GM19455 (cell line): ENCODE measurements at regions not wholly inside any gene's neighbourhood (a gene's known extent, or its start where the extent isn't known, plus 50 kb on each side); places are given as distances from the start of the nearest gene placed in this dataset.
"Not testable (repeated sequence)": the region's sequence is repeated elsewhere in the genome, so short reads cannot be mapped to it uniquely, and the experiment has no call there.

ENCODE experiments used
- ATAC-seq: cut with Tn5 transposase; IDR thresholded peaks from one replicate; pipeline ENCODE4 v1.9.1; 2021; ENCODE audit not compliant: unreplicated experiment

DNA sequence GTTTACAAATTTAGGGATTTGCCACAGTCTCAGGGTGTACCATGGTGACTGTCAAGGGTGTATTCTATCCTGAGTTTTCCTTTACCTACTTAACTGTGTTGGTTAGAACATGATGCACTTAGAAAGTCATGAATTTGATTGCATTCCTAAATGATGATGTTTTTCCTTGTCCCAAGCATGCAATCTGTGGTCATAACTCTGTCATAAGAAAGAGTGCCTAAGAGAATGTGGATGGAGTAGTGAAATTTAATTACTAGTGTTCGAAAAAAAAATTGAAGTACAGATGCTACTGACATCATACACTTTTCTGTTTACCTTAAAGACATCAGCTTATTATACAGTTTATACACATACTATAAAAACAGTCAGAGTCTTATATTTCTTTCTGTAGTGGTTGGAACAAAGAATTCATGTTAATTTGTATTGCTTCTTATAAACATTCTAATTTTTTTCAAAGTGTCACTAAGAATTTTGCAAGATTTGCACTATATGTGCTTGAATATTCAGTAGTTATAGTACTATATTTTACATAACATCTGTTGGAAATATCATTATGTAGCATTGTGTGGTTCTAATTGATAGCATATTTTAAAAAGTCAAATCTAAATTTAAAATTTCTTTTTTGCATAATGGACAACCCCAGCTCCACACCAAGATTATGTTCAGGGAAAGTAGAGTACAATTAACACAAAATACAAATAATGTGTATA, 231.3 kb upstream of the KCNMB2 start:
- ATAC-seq = no peak

DNA sequence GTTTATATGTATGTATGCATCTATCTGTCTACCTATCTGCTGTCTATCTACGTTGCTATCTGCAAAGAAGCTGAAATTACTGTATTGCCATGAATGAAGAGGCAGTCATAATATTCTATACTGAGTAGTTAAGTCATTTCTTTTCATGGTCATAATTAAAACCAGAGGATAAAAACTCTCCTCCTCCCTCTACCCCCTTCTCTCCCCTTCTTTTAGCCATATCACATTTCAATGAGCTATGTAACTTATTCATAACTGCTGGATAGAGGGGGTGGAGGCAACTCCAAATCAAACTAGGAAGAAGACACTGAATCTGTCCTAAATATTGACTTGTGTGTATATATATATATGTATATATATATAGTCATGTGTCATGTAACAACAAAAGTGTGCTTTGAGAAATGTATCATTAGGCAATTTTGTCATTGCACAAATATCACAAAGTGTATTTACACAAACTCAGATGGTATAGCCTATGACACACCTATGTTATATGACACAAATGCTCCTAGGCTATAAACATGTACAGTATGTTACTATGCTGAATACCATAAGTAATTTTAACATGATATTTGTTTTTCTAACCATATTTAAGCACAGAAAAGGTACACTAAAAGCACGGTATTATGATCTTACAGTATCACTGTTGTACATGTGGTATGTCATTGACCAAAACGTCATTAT, 229.7 kb upstream of the KCNMB2 start:
- ATAC-seq = no peak

DNA sequence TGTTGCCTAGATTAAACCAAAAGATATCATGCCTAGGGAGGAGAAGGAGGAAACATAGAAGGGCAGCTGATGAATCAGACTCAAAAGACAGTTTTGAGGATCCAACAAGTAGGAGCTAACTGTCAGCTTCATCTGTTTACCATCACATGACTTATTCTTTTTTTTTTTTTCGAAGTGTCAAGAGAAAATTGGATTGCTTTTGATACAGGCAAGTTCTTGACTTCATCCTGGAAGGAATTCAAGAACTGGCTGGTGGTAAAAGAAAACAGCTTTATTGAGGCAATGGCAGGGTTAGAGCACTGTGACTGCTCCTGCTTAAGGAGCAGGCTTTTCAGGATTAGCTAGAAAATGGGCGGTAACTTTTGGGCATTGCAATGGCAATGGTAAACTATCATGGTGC, 227.5 kb upstream of the KCNMB2 start:
- ATAC-seq = no peak

DNA sequence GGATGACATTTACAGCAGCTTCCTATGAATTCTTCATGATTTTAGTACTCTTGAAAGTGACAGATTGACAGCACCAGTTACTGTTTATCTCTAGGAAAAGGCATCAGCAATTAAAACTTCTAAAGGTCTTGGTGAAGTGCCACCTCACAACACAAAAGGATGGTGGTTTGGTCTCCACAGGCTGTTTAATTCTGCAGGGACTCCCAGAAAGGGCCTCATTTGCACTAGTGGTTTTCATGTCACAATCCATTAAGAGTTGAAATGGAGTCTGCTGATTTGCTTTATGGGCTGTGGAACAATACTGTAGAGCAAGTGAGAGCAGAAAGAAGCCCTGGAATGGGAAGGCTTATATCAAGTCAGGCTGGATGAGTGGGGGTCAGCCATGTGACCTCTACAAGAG, 225.3 kb upstream of the KCNMB2 start:
- ATAC-seq = no peak

DNA sequence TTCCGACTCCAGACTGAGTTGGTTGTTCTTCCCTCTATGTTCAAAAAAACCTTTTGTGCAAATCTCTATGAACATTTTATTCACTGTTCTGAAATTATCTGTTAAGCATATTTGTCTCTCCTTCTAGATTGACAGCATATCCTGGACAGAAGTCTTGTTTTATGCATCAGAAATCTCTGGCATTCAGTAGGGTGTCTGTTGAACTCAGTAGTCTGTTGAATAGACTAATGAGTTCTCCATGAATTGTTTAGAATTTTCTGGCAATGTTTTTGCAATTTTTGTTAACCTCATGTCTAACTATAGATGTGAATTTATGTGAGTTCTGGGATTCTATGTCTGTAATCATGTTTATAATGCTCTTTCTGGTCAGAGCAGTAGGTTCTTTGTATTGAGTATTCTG, 222.5 kb upstream of the KCNMB2 start:
- no peak for ATAC-seq

DNA sequence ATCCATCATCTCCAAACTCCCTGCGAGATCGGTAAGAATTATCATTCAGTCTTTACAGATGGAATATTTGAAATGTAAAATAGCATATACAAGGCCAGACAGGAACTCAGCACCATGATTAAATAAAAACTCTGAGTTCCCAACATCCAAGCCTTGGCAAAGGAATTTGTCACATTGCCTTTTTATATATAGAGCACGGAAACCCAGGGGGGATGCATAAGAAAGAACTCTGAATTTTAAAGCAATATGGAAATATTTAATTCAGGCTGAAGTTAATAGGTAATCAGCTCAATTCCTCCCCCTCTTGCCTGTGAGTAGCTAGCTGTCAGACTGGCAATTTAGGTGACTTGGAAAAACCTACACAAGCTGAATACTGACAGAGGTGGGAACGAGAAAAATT, 217.9 kb upstream of the KCNMB2 start:
- no peak for ATAC-seq

DNA sequence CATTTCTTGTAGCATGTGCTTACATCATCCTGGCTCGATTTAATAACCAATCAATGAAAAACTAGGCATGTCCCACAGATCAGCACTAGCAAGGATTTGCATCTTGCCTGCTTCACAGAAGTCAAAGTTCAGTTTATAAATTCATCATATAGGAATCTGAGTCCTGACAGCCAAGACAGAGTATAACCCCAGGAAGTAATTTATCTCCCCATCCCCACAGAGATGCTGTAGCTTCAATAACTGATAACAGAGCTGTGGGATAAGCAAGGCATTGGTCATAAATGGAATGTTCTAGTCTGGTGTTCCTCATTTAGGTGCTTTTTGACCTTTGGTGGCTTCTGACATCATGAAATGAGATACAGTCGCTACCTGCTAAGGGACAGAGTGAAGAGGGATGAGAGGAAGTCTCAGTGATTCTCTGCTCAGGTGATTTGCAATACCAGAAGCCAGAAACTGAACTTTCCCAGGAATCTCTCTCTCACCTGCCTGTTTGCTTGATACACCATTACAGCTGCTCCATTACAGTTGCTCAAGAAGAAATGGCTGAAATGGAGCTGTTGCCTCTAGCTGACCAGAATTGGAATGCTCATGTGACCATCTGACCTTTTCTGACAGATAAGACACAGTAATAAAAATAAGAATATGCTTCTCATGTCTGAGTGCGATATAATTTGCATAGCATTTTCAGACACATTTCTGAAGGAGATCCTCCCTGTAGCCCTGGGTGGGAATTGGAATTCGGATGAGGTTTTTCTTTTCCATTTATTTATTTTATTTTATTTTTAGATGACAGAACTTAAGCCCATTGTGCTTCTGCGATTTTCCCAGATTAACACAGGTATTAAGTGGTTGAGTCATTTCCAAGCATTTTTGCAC, 217.1 kb upstream of the KCNMB2 start:
- no peak for ATAC-seq

DNA sequence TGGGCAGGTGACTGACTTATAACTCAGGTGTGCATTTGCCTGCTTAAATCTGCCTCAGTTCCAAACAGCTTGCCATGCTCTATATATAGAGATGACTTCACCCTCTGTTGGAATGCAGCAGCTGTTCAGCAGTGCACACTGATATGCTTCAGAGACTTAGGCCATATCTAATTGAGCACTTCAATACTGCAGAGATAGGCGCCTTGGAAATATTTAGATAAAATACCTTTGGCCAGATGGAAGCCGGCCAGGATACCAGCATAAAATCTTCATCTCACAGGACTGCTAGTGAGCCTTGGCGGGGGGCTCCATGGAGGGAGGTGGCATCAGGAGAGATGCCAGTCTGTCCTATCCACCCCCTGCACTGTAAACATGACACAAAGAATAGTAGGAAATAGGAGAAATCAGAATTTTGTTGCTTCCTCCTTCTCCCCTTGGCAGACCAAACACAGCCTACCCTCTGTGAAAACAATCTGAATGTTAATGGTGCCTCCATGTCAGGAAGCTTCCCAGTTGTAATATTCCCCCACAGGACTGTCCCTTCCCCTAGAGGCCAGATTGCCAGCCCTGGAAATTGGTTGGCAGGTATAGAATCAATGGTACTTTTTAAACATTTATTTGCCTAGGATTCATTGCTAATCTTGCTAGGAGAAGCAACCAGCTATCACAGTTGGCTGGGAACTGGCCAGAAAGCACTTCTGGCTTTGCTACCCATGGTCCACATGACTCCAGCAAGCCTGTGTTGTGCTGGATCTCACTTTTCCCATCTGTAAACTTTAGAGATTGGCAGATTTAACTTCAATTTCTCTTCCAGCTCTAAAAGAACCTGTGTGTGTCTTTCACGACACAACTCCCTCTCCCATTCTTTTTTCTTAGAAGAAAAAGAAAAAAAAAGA, 215.5 kb upstream of the KCNMB2 start:
- ATAC-seq = no peak

DNA sequence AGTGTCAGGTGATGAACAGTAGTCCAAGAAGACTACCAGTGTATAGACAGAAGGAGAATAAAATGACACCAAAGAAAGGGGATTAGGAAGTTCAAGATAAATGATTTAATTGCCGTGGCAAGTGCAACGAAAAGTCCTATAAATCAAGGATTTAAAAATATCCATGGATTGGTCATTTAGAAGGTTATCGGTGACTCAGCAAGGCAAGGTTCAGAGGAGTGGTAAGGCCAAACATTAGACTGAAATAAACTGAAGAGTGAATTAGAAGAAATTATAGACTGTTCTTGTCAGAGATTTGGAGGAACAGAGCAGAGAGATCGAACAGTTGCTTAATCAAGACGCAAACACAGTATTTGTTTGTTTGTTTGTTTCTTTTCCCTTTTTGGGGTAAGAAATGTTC, 211.9 kb upstream of the KCNMB2 start:
- ATAC-seq = no peak

DNA sequence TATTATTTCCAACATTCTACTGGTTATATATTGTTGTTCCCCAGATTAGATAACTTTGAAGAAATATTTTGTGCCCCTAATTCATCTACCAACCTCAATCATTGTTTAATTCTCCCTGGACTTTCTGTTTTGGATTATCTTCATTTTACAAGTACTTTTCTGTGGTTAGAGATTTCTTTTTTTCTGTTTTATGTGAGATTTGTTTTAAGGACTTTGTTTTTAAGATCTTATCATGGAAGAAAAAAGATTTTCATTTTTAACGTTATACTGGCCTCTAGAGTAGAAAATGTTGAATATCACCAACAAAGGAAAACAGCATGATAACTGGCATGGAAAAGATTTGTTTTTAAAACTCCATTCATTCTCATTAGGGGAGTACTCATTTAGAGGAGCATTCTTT, 210.9 kb upstream of the KCNMB2 start:
- ATAC-seq = no peak

DNA sequence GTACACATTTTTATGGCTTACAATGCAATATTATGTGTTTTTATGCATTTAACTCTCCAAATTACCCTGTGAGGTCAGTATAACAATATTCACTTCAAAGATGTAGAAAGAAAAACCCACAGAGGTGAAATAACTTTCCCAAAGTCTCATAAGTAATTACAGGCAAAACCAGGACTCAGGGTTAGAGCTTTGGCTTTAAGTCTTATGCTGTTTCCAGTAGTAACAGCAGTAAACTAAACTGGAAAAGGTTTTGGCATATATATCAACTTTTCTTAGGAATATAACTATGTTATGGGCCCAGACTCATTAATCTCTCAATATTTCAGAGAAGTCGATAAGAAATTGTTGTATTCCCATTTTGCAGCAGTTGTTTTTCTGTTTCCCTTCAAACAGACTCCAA, 206.3 kb upstream of the KCNMB2 start:
- ATAC-seq = no peak

DNA sequence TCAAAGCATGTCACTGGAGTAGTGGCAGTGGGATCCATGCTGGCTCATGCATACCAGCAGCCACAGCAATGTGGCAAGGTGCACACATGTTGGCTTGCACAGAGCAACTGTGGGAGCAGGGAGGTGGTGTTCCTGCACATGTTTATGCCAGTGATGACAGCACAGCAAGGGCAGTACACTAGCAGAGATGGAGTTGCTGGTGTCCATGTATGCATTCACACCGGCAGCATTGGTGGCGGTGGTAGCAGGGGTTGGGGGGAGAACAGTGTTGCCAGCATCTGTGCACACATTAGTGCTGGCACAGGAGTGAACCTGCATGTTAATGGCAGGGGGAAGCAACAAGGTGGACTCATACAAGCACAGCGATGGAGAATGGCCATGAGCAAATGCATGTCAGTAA, 202.0 kb upstream of the KCNMB2 start:
- no peak for ATAC-seq

DNA sequence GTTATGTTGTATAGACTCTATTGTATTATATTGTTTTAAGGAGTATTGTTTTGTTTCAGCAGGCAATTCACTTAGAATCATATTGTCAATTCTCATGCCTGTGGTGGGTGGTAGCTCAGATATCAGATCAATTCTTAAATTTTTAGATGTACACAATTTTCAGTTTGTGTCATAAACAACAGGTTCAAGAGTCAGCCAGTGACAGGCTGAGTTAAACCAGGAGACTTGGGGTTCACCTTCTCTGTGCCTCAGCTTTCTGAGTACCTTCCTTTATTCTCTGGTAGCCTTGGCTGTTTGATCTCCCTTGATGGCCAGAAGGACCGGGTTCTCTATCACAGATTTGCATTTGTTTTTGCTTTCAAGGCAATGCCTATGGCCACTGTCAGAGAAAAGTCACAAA, 199.9 kb upstream of the KCNMB2 start:
- no peak for ATAC-seq

DNA sequence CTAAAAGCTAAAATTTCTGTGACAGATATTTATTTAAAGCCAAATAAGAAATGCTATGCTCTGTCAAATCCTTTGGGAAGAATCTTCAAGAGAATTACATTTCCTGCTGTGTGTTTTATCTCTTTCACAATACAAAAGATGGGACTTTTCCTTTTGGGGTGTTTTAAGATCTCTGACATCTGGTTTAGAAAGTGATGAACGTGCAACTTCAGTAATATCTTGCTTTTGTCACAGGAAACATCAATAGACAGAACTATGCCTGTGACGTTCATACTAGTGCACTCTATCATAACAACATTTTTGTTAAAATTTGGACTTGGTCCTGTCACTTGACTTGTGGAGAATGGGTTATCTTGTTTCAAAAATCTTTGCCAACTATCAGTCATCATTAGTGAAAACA, 195.7 kb upstream of the KCNMB2 start:
- no peak for ATAC-seq

DNA sequence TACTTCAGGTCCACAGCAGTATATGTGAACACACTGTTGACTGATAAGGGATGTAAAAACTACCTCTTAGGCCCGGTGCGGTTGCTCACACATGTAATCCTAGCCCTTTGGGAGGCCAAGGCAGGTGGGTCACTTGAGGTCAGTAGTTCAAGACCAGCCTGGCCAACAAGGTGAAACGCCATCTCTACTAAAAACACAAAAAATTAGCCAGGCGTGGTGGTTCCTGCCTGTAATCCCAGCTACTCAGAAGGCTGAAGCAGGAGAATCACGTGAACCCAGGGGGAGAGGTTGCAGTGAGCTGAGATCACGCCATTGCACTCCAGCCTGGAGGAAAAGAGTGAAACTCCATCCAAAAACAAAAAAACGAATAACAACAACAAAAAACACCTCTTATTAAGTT, 194.6 kb upstream of the KCNMB2 start:
- no peak for ATAC-seq

DNA sequence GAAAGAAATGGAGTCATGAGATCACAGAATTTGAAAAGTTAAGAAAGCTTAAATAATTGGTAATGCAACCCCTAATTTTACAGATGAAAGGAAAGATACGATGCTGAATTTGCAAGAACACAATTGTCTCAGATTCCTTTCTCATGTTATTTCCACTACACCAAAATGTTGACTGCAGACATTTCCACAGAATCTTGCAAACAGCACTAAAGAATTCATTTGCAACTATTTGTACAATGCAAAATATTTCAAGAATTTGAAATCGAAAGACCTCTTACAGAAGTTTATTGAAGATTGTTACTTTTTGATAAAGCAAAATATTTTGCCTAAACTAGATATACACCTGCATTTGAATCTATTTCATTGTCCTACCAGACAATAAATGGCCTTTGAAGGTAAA, 194.1 kb upstream of the KCNMB2 start:
- no peak for ATAC-seq

DNA sequence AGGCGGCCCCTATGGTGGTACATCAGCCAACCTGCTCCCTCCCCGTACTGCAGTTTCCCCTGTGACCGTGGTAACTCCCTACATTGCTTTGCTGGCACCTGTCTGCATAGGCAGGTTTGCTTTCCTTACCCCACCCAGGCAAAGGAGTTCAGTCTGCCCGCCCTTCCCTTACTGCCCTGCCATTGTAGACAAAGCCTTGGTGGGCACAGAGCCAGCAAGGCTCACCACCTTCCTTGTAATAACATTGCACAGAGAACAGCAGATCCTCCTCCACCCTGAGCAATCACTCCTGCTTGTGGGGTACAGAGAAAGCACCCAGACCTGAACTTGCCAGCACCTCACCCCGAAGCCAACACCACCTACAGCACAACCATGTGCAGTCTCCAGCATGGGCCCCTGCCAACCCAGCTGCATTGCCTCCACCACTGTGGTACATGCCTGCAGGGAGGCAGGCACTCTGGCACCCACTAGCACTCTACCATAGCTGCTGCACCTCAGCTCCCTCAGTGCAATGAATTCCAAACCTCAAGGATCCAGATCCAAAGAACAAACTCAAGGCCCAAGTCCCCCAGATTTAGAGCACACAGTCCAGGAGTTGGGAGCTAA, 192.7 kb upstream of the KCNMB2 start:
- ATAC-seq = no peak

DNA sequence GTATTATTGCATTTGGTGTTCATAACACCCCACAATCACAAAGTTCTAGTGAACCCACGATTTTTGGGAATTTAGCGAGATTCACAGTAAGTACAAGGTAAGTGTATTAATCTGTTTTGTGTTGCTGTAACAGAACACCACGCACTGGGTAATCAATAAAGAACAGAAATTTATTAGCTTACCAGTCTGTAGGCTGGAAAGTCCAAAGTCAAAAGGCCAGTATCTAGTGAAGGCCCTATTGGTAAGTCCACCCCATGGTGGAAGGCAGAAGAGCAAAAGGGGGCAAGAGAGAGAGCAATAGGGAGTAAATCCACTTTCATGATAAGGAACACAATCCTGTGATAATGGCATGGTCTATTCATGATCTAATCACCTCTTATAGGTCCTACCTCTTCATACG, 190.3 kb upstream of the KCNMB2 start:
- no peak for ATAC-seq

DNA sequence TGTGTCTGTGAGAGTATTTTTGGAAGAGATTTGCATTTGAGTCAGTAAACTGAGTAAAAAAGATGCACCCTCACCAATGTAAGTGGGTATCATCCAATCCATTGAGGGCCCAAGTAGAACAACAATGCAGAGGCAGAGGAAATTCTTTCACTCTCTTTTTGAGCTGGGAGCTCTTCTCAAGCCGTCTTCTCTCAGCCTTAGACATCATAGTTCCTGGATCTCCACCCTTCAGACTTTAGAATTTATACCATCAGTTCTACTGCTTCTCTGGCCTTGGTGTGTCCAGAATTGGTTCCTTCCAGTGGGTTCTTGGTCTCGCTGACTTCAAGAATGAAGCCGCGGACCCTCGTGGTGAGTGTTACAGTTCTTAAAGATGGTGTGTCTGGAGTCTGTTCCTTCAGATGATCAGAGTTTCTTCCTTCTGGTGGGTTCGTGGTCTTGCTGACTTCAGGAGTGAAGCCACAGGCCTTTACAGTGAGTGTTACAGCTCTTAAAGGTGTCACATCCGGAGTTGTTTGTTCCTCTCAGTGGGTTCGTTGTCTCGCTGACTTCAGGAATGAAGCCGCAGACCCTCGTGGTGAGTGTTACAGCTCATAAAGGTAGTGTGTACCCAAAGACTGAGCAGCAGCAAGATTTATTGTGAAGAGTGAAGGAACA, 187.5 kb upstream of the KCNMB2 start:
- not testable (repeated sequence) for ATAC-seq

DNA sequence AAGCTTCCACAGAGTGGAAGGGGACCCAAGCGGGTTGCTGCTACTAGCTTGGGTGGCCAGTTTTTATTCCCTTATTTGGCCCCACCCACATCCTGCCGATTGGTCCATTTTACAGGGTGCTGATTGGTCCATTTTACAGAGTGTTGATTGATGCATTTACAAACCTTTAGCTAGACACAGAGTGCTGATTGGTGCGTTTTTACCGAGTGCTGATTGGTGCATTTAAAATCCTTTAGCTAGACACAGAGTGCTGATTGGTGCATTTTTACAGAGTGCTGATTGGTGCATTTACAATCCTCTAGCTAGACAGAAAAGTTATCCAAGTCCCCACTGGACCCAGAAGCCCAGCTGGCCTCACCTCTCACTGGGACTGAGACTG, 187.0 kb upstream of the KCNMB2 start:
- ATAC-seq = not testable (repeated sequence)
